GM19240 (cell line): ENCODE measurements at regions not wholly inside any gene's neighbourhood (a gene's known extent, or its start where the extent isn't known, plus 50 kb on each side); places are given as distances from the start of the nearest gene placed in this dataset.
"Not testable (repeated sequence)": the region's sequence is repeated elsewhere in the genome, so short reads cannot be mapped to it uniquely, and the experiment has no call there.

Source experiments
- DNase-seq: peaks from one replicate; pipeline ENCODE4 v3.0.0; 2011; ENCODE audit warnings: low spot score; ENCODE audit not compliant: insufficient read length

GRCh38 chr10:84846658-84847316 lies 518.4 kb downstream of the CCSER2 start:
- no peak for DNase-seq

- DNase-seq: no peak
Observed at GRCh38 chr10:84848967-84849366, 520.6 kb downstream of the CCSER2 start.

GRCh38 chr10:84850826-84851225 lies 522.4 kb downstream of the CCSER2 start:
- no peak for DNase-seq

DNA sequence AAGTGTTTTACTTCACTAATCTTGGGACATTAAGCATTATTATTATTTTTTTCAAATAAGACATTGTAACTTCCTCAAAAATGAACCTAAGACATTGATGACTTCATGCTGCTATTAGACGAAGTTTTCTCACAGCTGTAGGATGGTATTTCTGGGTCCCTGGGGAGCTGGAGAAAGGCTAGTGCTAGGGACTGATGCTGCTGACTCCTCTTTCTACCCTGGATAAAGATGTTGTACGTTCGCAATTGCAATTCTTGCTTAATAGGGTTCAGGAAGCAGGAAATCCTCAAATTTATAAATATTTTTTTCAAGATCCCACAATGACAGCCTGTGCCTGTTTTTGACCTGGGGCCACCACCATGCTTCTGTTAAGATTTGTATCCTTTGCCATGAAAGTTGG lies 526.0 kb downstream of the CCSER2 start:
- DNase-seq: no peak

DNA sequence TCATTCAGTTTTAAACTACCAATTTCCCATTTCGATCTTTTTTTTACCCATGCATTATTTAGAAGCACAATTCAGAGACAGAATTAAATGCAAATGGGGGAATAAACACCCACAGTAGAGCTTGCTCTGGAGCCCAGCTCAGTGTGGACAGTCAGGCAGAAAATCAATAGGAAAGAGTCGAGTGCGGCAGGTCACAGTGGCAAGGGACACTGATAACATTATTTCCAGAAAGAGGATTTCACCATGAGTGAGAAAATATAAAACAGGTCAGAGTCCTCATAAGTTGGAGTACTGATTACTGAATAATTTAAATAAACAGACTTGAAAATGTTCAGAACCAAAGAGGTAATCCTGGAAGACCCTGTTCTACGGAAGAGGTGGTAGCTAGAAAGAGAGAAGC lies 532.5 kb downstream of the CCSER2 start:
- DNase-seq: no peak

DNA sequence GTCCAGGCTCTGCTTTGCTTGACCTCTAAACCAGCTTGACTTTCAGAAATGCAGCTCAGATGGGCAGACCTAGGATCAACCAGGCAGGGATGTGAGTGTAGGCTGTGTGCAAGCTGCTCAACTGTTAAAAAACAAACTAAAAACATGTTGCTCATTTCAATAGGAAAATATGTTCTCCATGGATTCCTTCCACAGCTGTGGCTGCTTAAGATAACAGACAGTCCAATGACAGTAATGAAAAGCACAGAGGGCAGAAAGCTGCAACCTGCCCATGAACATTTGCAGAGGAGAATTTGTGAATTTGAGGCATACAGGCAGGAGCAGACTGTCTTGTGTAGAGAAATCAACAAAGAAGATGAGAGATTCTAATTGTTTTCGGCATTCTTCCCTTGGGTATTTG lies 534.2 kb downstream of the CCSER2 start:
- DNase-seq: no peak

DNA sequence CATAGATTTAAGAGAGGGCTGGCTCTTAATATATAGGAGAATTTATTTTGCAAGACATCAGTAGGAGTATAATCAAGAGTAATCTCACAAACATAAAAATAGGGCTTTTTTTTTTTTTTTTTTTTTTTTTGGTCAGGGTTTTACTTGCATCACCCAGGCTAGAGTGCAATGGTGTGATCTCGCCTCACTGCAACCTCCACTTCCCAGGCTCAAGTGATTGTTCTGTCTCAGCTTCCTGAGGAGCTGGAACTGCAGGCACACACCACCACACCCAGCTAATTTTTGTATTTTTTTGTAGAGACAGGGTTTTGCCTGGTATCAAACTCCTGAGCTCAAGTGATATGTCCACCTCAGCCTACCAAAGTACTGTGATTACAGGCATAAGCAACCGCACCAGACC lies 535.3 kb downstream of the CCSER2 start:
- no peak for DNase-seq

- DNase-seq: no peak
Observed at GRCh38 chr10:84876116-84876999, 548.0 kb downstream of the CCSER2 start.

DNA sequence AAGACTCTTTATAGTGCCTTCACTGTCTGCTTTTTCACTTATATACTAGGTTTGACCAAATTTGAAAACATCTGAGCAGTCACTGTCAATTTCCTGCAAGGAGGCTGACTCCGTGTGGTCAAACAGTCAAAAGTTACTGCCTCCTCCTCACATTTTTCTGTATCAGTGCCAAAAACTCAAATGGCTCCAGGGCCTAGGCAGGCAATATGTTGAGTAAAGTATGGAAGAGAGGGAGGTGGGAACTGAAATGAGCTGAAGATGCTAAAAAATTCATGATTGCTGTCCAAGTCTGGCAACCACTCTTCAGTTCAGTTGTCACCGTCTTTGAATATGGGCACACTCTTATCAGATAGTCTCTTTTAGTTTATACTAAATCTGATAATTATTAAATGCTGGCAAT lies 551.6 kb downstream of the CCSER2 start:
- no peak for DNase-seq

- DNase-seq: not testable (repeated sequence)
Observed at GRCh38 chr10:84881696-84882095, 553.3 kb downstream of the CCSER2 start.

DNA sequence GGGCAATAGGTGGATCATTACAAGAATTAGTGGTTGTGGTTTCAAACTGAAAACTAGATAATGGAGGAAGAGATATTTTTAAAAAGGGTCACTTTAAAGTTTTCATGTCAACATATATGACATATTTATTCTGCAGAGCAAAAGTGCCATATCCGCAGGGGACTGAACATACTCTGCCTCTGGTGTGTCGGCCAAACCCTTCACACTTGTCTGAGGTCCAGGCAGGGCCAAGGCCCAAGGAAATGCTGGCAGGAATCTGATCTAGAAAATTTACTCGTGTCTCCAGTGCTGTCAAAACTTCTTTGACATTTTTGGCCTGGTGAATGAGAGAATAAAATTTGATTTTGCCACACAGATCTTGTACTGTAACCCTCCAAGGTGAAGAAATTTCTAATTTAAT lies 562.3 kb downstream of the CCSER2 start:
- DNase-seq: no peak

DNA sequence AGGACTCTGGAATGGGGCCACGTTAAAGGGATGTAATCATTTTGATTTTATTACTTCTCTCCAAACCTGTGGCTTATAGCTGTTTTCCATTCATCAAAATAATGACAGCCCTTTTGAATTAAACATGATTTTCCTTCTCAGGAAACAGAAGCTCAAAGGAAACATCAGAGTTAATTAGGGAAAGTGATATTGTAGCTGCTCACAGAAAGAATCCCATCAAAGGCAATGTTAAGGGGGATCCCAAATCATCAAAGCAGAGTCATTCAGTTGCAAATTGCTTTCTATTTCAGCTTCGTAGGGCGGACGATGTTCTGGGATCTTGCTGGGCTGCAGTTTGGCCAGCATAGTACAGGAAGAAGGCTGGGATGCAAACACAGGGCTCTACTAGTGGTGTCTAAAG lies 563.2 kb downstream of the CCSER2 start:
- DNase-seq: no peak

GRCh38 chr10:84895541-84895940 lies 567.2 kb downstream of the CCSER2 start:
- DNase-seq: no peak

DNA sequence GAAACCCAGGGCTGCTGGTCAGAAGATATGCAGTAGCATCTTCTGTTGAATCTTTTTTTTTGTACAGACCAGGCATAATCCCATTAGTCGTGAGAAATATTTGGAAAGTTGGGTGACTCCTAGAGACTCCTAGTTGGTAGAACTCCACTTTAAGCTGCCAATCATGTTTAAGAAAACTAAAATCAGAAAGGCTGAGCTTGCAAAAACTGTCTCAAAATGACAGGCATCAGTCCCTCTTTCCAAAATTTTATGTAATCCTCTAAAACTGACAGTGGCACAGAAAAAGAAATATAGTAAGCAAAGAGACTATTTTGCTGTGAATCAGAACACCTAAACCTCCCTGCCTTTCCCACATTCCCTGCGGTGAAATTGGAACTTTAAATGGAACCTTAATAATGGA lies 568.5 kb downstream of the CCSER2 start:
- no peak for DNase-seq

DNA sequence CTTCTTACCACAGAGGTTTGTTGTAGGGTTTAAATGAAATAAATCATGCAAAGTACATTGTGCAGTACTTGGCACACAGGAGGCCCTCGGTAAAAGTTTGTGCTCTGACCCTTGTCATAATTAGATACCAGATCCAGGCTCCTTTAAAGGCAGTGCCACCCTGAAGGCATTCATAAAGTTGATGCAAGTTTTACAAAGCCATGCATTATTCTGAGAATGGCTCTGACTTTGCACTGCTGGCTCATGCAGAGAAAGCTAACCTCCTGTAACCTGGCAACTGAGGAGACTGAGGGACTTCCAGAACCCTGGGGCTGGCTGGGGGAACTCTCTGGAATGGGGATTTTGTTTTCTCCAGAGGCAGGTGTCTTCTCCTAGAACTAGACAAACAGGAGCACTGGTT lies 570.9 kb downstream of the CCSER2 start:
- no peak for DNase-seq

- DNase-seq: no peak
Observed at GRCh38 chr10:84900141-84900540, 571.8 kb downstream of the CCSER2 start.

- no peak for DNase-seq
Observed at GRCh38 chr10:84901885-84902284, 573.5 kb downstream of the CCSER2 start.

DNA sequence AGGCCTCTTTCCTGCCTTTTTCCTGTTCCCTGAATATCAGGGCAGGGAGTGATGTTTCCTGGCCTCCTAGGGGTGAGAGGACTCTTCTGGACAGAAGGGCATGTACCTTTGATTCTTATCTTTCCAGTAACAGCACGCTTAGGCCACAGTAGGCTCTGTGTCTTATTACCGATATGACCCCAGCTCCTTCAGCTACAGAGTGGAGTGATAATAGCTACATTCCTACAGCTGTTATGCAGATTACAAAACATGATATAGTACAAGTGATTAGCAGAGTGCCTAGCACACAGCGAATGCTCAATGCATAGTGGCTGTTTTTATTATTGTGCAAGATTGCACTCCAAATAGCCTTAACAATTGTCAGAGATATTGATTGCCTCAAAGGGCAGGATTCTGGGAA lies 574.2 kb downstream of the CCSER2 start:
- DNase-seq: no peak

- DNase-seq: no peak
Observed at GRCh38 chr10:84903320-84903719, 574.9 kb downstream of the CCSER2 start.

DNA sequence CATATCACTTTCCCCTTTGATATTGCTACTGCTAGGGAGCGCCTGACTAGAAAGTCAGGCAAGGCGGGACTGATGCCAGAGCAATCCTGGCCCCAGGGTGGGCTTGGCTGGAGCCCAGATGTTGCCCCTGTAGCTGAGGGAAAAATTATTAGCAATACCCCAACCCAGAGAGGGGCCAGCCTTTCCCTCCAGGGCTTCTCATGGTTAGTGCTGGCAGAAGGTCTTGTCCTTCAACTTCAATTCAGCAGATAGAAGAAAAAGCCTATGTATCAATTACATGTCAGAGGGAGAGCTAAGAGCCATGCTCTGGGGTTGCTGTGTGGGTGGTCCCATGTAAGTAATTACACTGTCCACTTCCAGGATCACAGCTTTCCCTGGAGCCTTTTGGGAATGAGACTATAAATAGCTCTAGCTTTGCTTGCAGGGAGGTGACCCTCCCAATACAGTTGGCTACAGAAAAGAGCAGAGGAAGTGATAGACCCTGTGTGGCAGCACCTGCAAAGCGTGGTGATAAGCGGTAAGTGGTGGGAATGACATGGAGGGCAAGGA lies 579.1 kb downstream of the CCSER2 start:
- DNase-seq: no peak

DNA sequence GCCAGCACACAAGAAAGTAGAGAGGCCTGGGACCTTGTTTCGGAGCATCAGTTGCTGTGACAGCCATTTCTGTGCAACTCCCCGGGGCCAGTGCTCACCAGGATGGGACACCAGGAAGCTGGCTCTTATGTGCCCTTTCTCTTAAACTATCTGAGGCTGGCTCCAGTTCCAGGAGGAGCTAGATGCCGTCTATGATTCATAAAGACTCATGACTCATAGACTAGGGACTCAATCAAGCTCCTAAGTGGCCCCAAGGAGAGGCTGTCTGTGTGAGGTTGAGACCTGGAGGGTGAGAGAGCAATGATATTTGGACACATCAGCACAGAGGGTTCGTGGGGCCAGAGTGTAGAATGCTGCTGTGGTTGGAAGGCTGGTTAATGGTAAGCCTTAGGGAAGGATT lies 580.1 kb downstream of the CCSER2 start:
- DNase-seq: no peak

GRCh38 chr10:84921701-84922100 lies 593.3 kb downstream of the CCSER2 start:
- DNase-seq: no peak

DNA sequence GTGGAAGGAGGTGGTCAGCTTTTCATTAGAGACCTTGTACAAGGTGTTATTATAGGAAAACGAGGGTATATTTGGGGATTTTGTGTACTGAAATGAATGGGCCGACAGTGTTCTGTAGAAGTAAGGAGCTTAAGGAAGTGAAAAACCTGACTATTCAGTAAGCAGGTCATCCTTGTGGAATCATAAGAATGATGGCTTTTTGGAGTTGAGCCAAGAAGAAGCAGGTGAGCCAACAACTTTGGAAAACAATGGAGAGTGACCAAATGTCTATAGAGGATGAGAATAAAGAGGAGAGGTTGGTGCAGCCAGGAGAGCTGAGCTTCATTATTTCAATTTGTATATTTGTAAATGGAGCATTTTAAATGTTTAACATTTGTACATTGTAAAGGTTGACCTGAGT lies 595.7 kb downstream of the CCSER2 start:
- no peak for DNase-seq
